ENCODE measurements at regions not wholly inside any gene's neighbourhood (a gene's known extent, or its start where the extent isn't known, plus 50 kb on each side); places are given as distances from the start of the nearest gene placed in this dataset.
A peak's percentile ranks its signal among the peaks of the same experiment; 100 is the strongest.

GRCh38 chr9:14424289-14424688 lies 110.3 kb upstream of the NFIB start:
- H3K27ac ChIP-seq (ENCODE audit: low read depth, low read length), result no peak overlapping the region
- H3K9me3 ChIP-seq (ENCODE audit: control insufficient read depth, low read length), result no peaks in the 10 kb centered on the region
- no peak overlapping the region for H3K9ac ChIP-seq (ENCODE audit: extremely low read depth, low read length, poor library complexity, severe bottlenecking)
- H3K4me1 ChIP-seq (ENCODE audit: control insufficient read depth, insufficient read depth, low read length), result peaks cover 22% of the 10 kb centered on the region
- peaks cover 48% of the 10 kb centered on the region for H3K4me1 Mint-ChIP-seq
- no peaks in the 10 kb centered on the region for H3K36me3 Mint-ChIP-seq (ENCODE audit: low read depth)
- no peak for TF ChIP-seq CTCF (conservative IDR thresholded peaks at IDR 0.05)
- no peaks in the 10 kb centered on the region for H3K27me3 ChIP-seq (ENCODE audit: control insufficient read depth, insufficient read depth, low read length, poor library complexity, severe bottlenecking)
- H3K27me3 Mint-ChIP-seq (ENCODE audit: insufficient read depth), result no peaks in the 10 kb centered on the region
- H3K4me3 ChIP-seq (ENCODE audit: low read length), result no peak overlapping the region
- no peak overlapping the region for H3K27ac Mint-ChIP-seq
- no peaks in the 10 kb centered on the region for H3K36me3 ChIP-seq (ENCODE audit: control insufficient read depth, insufficient read depth, low read length)
- WGBS, 2 experiments (ENCODE audit: insufficient coverage in 1 of 2, insufficient read length in 1 of 2), result 75 to 86% methylated on average over 7 of the region's 7 CpGs
- no peak overlapping the region for H3K4me3 Mint-ChIP-seq
- DNase-seq, result no peak
- H3K9me3 Mint-ChIP-seq, result no peaks in the 10 kb centered on the region

- Histone ChIP-seq H3K27ac (ENCODE audit: low read depth, low read length) (no peak overlapping the region), H3K9me3 (ENCODE audit: control insufficient read depth, low read length) (no peaks in the 10 kb centered on the region), H3K36me3 (ENCODE audit: control insufficient read depth, insufficient read depth, low read length) (no peaks in the 10 kb centered on the region), H3K4me1 (ENCODE audit: control insufficient read depth, insufficient read depth, low read length) (peaks cover 22% of the 10 kb centered on the region), H3K27me3 (ENCODE audit: control insufficient read depth, insufficient read depth, low read length, poor library complexity, severe bottlenecking) (no peaks in the 10 kb centered on the region), H3K9ac (ENCODE audit: extremely low read depth, low read length, poor library complexity, severe bottlenecking) (no peak overlapping the region), H3K4me3 (ENCODE audit: low read length) (no peak overlapping the region)
- peaks cover 51% of the 10 kb centered on the region for H3K4me1 Mint-ChIP-seq
- WGBS, 2 experiments (ENCODE audit: insufficient coverage in 1 of 2, insufficient read length in 1 of 2), result 67% methylated on average over 6 of the region's 6 CpGs; no CpG with 5 or more reads in 1 of the 2 experiments
- DNase-seq, result peak; percentile 61
- no peaks in the 10 kb centered on the region for H3K9me3 Mint-ChIP-seq
- H3K27ac Mint-ChIP-seq, result no peak overlapping the region
- TF ChIP-seq CTCF (conservative IDR thresholded peaks at IDR 0.05), result no peak
- no peaks in the 10 kb centered on the region for H3K27me3 Mint-ChIP-seq (ENCODE audit: insufficient read depth)
- H3K36me3 Mint-ChIP-seq (ENCODE audit: low read depth), result no peaks in the 10 kb centered on the region
- no peak overlapping the region for H3K4me3 Mint-ChIP-seq
These were observed 109.9 kb upstream of the NFIB start for GRCh38 chr9:14423815-14424261.

- Histone ChIP-seq H3K9ac (ENCODE audit: extremely low read depth, low read length, poor library complexity, severe bottlenecking) (no peak overlapping the region), H3K4me1 (ENCODE audit: control insufficient read depth, insufficient read depth, low read length) (peaks cover 24% of the 10 kb centered on the region), H3K27me3 (ENCODE audit: control insufficient read depth, insufficient read depth, low read length, poor library complexity, severe bottlenecking) (no peaks in the 10 kb centered on the region), H3K9me3 (ENCODE audit: control insufficient read depth, low read length) (no peaks in the 10 kb centered on the region), H3K36me3 (ENCODE audit: control insufficient read depth, insufficient read depth, low read length) (no peaks in the 10 kb centered on the region), H3K4me3 (ENCODE audit: low read length) (peak overlapping the region; percentile 12), H3K27ac (ENCODE audit: low read depth, low read length) (no peak overlapping the region)
- no peak overlapping the region for H3K27ac Mint-ChIP-seq
- H3K27me3 Mint-ChIP-seq (ENCODE audit: insufficient read depth), result no peaks in the 10 kb centered on the region
- 25 to 43% methylated on average over 1 of the region's 1 CpG for WGBS, 2 experiments (ENCODE audit: insufficient coverage in 1 of 2, insufficient read length in 1 of 2)
- TF ChIP-seq CTCF (conservative IDR thresholded peaks at IDR 0.05), result no peak
- no peak overlapping the region for H3K4me3 Mint-ChIP-seq
- DNase-seq, result no peak
- H3K9me3 Mint-ChIP-seq, result no peaks in the 10 kb centered on the region
- peaks cover 57% of the 10 kb centered on the region for H3K4me1 Mint-ChIP-seq
- no peaks in the 10 kb centered on the region for H3K36me3 Mint-ChIP-seq (ENCODE audit: low read depth)
These were observed 107.3 kb upstream of the NFIB start for GRCh38 chr9:14421291-14421690.

Measured in endodermal cell (in vitro differentiated cells).